CD14-positive monocyte (primary cell): ENCODE measurements at regions not wholly inside any gene's neighbourhood (a gene's known extent, or its start where the extent isn't known, plus 50 kb on each side); places are given as distances from the start of the nearest gene placed in this dataset.

Experiments used
- DNase-seq, 3 donors: peaks; one replicate each; pipeline ENCODE4 v3.0.0-alpha.2; 2011 to 2022
- H2AFZ ChIP-seq: 2 replicates; pipeline ENCODE4 v1.6.0; 2012; ENCODE audit warnings: mild to moderate bottlenecking, low read depth, low read length, inconsistent platforms; ENCODE audit not compliant: insufficient read depth, poor library complexity, severe bottlenecking
- H3K27ac ChIP-seq, 2 donors: 1 replicate in 1 of 2; 2 replicates in 1 of 2; pipeline ENCODE4 v1.5.1; 2012 to 2013; ENCODE audit warnings: low read length in 2 of 2, control low read depth in 1 of 2, inconsistent platforms in 1 of 2, low read depth in 1 of 2, mild to moderate bottlenecking in 1 of 2
- H3K27me3 ChIP-seq, 2 donors: one replicate each; pipeline versions ENCODE4 v1.6.0 to v1.6.1; 2011 to 2013; ENCODE audit warnings: low read length in 2 of 2; ENCODE audit not compliant: control insufficient read depth in 2 of 2, insufficient read depth in 2 of 2
- H3K36me3 ChIP-seq, 2 donors: replicated peaks in 1 of 2; 1 replicate in 1 of 2; 2 replicates in 1 of 2; pipeline versions ENCODE4 v1.5.1 to v1.6.1; 2012 to 2013; ENCODE audit warnings: low read length in 2 of 2, control low read depth in 1 of 2, inconsistent platforms in 1 of 2, mild to moderate bottlenecking in 1 of 2; ENCODE audit not compliant: insufficient read depth in 2 of 2, control insufficient read depth in 1 of 2
- H3K4me1 ChIP-seq, 2 donors: 1 replicate in 1 of 2; 2 replicates in 1 of 2; pipeline versions ENCODE4 v1.5.1 to v1.6.1; 2012 to 2013; ENCODE audit warnings: low read length in 2 of 2, control low read depth in 1 of 2, inconsistent platforms in 1 of 2, mild to moderate bottlenecking in 1 of 2, moderate library complexity in 1 of 2; ENCODE audit not compliant: insufficient read depth in 2 of 2, control insufficient read depth in 1 of 2
- H3K4me2 ChIP-seq: replicated peaks from 2 replicates; pipeline ENCODE3; 2012; ENCODE audit warnings: low read length, moderate library complexity, mild to moderate bottlenecking; ENCODE audit not compliant: poor library complexity, severe bottlenecking; ENCODE audit errors: extremely low read depth
- H3K4me3 ChIP-seq, 3 experiments: fragments of 200-600 bp in 1 of 3; sonication (generic) in 1 of 3; replicated peaks in 1 of 3; 1 replicate in 2 of 3; 2 replicates in 1 of 3; pipeline ENCODE4 v1.5.1; 2011 to 2013; ENCODE audit warnings: low read length in 3 of 3, mild to moderate bottlenecking in 3 of 3, control low read depth in 2 of 3, low read depth in 2 of 3, inconsistent platforms in 1 of 3, moderate library complexity in 1 of 3
- H3K79me2 ChIP-seq: 2 replicates; pipeline ENCODE4 v1.6.0; 2012; ENCODE audit warnings: mild to moderate bottlenecking, control low read depth, inconsistent platforms, low read length, moderate library complexity; ENCODE audit not compliant: insufficient read depth
- H3K9ac ChIP-seq: 2 replicates; pipeline ENCODE4 v1.6.0; 2017; ENCODE audit warnings: low read length, mild to moderate bottlenecking; ENCODE audit not compliant: insufficient read depth, poor library complexity, severe bottlenecking
- H3K9me3 ChIP-seq, 2 donors: replicated peaks in 1 of 2; 1 replicate in 1 of 2; 2 replicates in 1 of 2; pipeline versions ENCODE4 v1.5.1 to v1.6.1; 2012 to 2013; ENCODE audit warnings: low read length in 2 of 2, control low read depth in 1 of 2; ENCODE audit not compliant: control insufficient read depth in 1 of 2, insufficient read depth in 1 of 2
- H4K20me1 ChIP-seq: 2 replicates; pipeline ENCODE4 v1.6.0; 2012; ENCODE audit warnings: mild to moderate bottlenecking, low read length, control low read depth, moderate library complexity; ENCODE audit not compliant: insufficient read depth
- H3K27ac Mint-ChIP-seq, 7 donors: one replicate each; pipeline ENCODE4 v1.8.0; 2020; ENCODE audit warnings: mild to moderate bottlenecking in 7 of 7, mixed read lengths in 7 of 7, moderate library complexity in 6 of 7, inconsistent platforms in 2 of 7
- H3K27me3 Mint-ChIP-seq, 3 donors: one replicate each; pipeline ENCODE4 v1.8.0; 2021 to 2022; ENCODE audit warnings: low read depth in 3 of 3, mild to moderate bottlenecking in 3 of 3, mixed read lengths in 3 of 3, moderate library complexity in 3 of 3, inconsistent platforms in 1 of 3
- H3K36me3 Mint-ChIP-seq, 2 donors: one replicate each; pipeline ENCODE4 v1.8.0; 2020; ENCODE audit warnings: mixed read lengths in 2 of 2, inconsistent platforms in 1 of 2, mild to moderate bottlenecking in 1 of 2
- H3K4me1 Mint-ChIP-seq: one replicate; pipeline ENCODE4 v1.8.0; 2020; ENCODE audit warnings: mild to moderate bottlenecking, mixed read lengths
- H3K4me3 Mint-ChIP-seq, 2 donors: one replicate each; pipeline ENCODE4 v1.8.0; 2020; ENCODE audit warnings: mild to moderate bottlenecking in 2 of 2, mixed read lengths in 2 of 2, moderate library complexity in 1 of 2
- H3K9me3 Mint-ChIP-seq, 7 donors: one replicate each; pipeline ENCODE4 v1.8.0; 2020 to 2022; ENCODE audit warnings: mixed read lengths in 7 of 7, mild to moderate bottlenecking in 6 of 7, moderate library complexity in 6 of 7, inconsistent platforms in 2 of 7
- CTCF ChIP-seq: fragments of 200-600 bp; IDR thresholded peaks from one replicate; pipeline ENCODE4 v1.8.0; 2022; ENCODE audit warnings: antibody characterized with exemption, mild to moderate bottlenecking
- WGBS: methylation state at CpG from one replicate; pipeline ENCODE4 v1.1.5; 2013; ENCODE audit warnings: missing lambda C conversion rate; ENCODE audit not compliant: insufficient coverage; 5-methylcytosine and 5-hydroxymethylcytosine counted together
- intact Hi-C, 2 donors: fragments of 100-400 bp; cut with micrococcal nuclease; formaldehyde crosslinking; loops; one replicate each; pipeline versions ENCODE4 v1.15.0 to v1.15.1; 2023

- no peak for DNase-seq
- TF ChIP-seq CTCF, result no peak
- no peaks in the 10 kb centered on the region for H3K36me3 ChIP-seq
- no peaks in the 10 kb centered on the region for H3K4me1 Mint-ChIP-seq
- no peaks in the 10 kb centered on the region for H3K79me2 ChIP-seq
- H4K20me1 ChIP-seq, result no peaks in the 10 kb centered on the region
- no peak overlapping the region for H2AFZ ChIP-seq
- H3K9me3 ChIP-seq, result no peaks in the 10 kb centered on the region
- no peak overlapping the region for H3K4me2 ChIP-seq
- WGBS, result 88% methylated on average over 22 of the region's 33 CpGs
- no peak overlapping the region for H3K4me3 Mint-ChIP-seq
- no peak overlapping the region for H3K9ac ChIP-seq
- no peaks in the 10 kb centered on the region for H3K27me3 ChIP-seq
- peaks cover 0 to 6% (median 0%) of the 10 kb centered on the region in 7 donors for H3K9me3 Mint-ChIP-seq
- H3K27ac Mint-ChIP-seq, result no peak overlapping the region
- intact Hi-C loops, result no loop called here
- H3K36me3 Mint-ChIP-seq, result no peaks in the 10 kb centered on the region
- no peak overlapping the region for H3K4me3 ChIP-seq
- peaks cover 0 to 4% (median 3%) of the 10 kb centered on the region in 3 donors for H3K27me3 Mint-ChIP-seq
- no peaks in the 10 kb centered on the region for H3K4me1 ChIP-seq
- H3K27ac ChIP-seq, result no peak overlapping the region
Measured at GRCh38 chr7:156543699-156544598, 96.6 kb upstream of the RNF32 start.

- H3K27ac Mint-ChIP-seq, result no peak overlapping the region
Measured at GRCh38 chr7:156540619-156541165, 99.9 kb upstream of the RNF32 start.

More at GRCh38 chr7:156540619-156541165, 99.9 kb upstream of the RNF32 start:
- no peak for DNase-seq
- no peaks in the 10 kb centered on the region for H3K4me1 ChIP-seq
- no peaks in the 10 kb centered on the region for H3K27me3 ChIP-seq
- TF ChIP-seq CTCF, result no peak
- H3K9me3 ChIP-seq, result no peaks in the 10 kb centered on the region
- no peaks in the 10 kb centered on the region for H3K79me2 ChIP-seq
- Mint-ChIP-seq H3K9me3 (peaks cover 0 to 5% (median 0%) of the 10 kb centered on the region in 7 donors), H3K36me3 (no peaks in the 10 kb centered on the region), H3K4me3 (no peak overlapping the region), H3K27me3 (peaks cover 2 to 6% (median 5%) of the 10 kb centered on the region in 3 donors), H3K4me1 (no peaks in the 10 kb centered on the region)
- no peak overlapping the region for H3K4me2 ChIP-seq
- H4K20me1 ChIP-seq, result no peaks in the 10 kb centered on the region
- no peak overlapping the region for H2AFZ ChIP-seq
- no peak overlapping the region for H3K27ac ChIP-seq
- 79% methylated on average over 3 of the region's 7 CpGs for WGBS
- intact Hi-C loops, result no loop called here
- no peaks in the 10 kb centered on the region for H3K36me3 ChIP-seq
- H3K9ac ChIP-seq, result no peak overlapping the region
- H3K4me3 ChIP-seq, result no peak overlapping the region
